Activated CD4-positive, alpha-beta T cell treated with anti-CD3 and anti-CD28 coated beads, Interleukin-2, amount 50 U/mL, for 16 hours (primary cell): ENCODE measurements at regions not wholly inside any gene's neighbourhood (a gene's known extent, or its start where the extent isn't known, plus 50 kb on each side); places are given as distances from the start of the nearest gene placed in this dataset.
A peak's percentile ranks its signal among the peaks of the same experiment; 100 is the strongest.

Source experiments
- DNase-seq: peaks from one replicate; pipeline ENCODE4 v3.0.0-alpha.2; 2020

- no peak for DNase-seq
These were observed 319.8 kb downstream of the GADD45G start for GRCh38 chr9:89924611-89925010.

- DNase-seq, result no peak
These were observed 321.4 kb downstream of the GADD45G start for GRCh38 chr9:89926167-89926566.

GRCh38 chr9:89926691-89927220, 321.9 kb downstream of the GADD45G start:
- no peak for DNase-seq

GRCh38 chr9:89928106-89928505, 323.3 kb downstream of the GADD45G start:
- DNase-seq, result no peak

GRCh38 chr9:89928521-89929275, 323.9 kb downstream of the GADD45G start:
- no peak for DNase-seq

GRCh38 chr9:89929315-89929672, 324.5 kb downstream of the GADD45G start:
- no peak for DNase-seq

GRCh38 chr9:89929673-89930480, 325.1 kb downstream of the GADD45G start:
- no peak for DNase-seq

GRCh38 chr9:89933578-89933977, 328.8 kb downstream of the GADD45G start:
- DNase-seq, result no peak

GRCh38 chr9:89935115-89935514, 330.3 kb downstream of the GADD45G start:
- no peak for DNase-seq

GRCh38 chr9:89935801-89936200, 331.0 kb downstream of the GADD45G start:
- DNase-seq, result no peak

- no peak for DNase-seq
These were observed 332.2 kb downstream of the GADD45G start for GRCh38 chr9:89937051-89937450.

- no peak for DNase-seq
These were observed 334.4 kb downstream of the GADD45G start for GRCh38 chr9:89939181-89939580.

- DNase-seq, result no peak
These were observed 334.9 kb downstream of the GADD45G start for GRCh38 chr9:89939626-89940292.

GRCh38 chr9:89940625-89941024, 335.8 kb downstream of the GADD45G start:
- DNase-seq, result no peak

GRCh38 chr9:89941875-89942274, 337.1 kb downstream of the GADD45G start:
- DNase-seq, result peak; percentile 60

- DNase-seq, result no peak
These were observed 337.8 kb downstream of the GADD45G start for GRCh38 chr9:89942643-89943042.

GRCh38 chr9:89943309-89943708, 338.5 kb downstream of the GADD45G start:
- no peak for DNase-seq

GRCh38 chr9:89943728-89944127, 338.9 kb downstream of the GADD45G start:
- no peak for DNase-seq

- no peak for DNase-seq
These were observed 340.3 kb downstream of the GADD45G start for GRCh38 chr9:89945133-89945532.

- no peak for DNase-seq
These were observed 341.9 kb downstream of the GADD45G start for GRCh38 chr9:89946741-89947140.

- no peak for DNase-seq
These were observed 344.3 kb downstream of the GADD45G start for GRCh38 chr9:89949111-89949510.

GRCh38 chr9:89951675-89952074, 346.9 kb downstream of the GADD45G start:
- no peak for DNase-seq

GRCh38 chr9:89952401-89952800, 347.6 kb downstream of the GADD45G start:
- DNase-seq, result peak; percentile 81

- DNase-seq, result peak; percentile 58
These were observed 348.5 kb downstream of the GADD45G start for GRCh38 chr9:89953263-89953662.
